ENCODE measurements at regions not wholly inside any gene's neighbourhood (a gene's known extent, or its start where the extent isn't known, plus 50 kb on each side); places are given as distances from the start of the nearest gene placed in this dataset.

DNA sequence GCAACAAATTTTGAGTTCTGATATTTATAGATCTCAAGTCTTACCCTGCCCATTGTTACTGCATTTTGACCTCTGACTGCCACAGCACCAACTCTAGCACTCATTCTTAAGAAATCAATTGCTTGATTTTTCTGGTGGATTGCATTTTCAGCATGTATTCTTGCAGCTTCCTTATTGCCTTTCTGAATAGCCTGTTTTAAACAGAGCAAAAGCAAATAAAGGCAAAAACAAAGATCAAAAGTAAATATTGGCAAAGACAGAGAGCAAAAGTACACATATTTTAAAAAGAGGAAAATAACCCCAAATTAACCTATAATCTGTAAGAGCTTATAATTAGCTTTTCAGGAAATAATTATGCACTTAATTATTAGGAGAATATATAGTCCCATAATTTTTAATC is 129.4 kb upstream of the TENT5D start:
- no peak for DNase-seq
- in situ Hi-C loops (cut with MboI; ENCODE audit: low pct_unique_long_range_greater_than_20kb, low sequenced_read_pairs), result no loop called here

DNA sequence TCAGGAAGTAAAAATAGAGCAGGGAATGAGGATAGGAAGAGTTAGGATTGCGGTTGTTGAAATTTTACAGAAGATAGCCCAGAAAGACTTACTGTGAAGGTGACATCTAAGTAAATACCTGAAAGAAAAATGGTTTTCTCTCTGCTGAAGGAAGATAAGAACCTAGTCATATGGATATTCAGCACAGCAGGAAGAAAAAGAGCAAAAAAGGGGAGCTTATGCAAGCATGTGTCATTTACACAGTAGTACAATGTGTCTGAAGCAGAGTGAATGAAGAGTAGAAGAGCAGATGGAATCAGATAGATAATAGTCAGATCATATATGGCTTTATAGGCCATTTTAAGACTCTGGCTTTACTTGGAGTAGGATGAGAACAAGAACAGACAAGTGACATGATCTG is 126.9 kb upstream of the TENT5D start:
- in situ Hi-C loops (cut with MboI; ENCODE audit: low pct_unique_long_range_greater_than_20kb, low sequenced_read_pairs), result no loop called here
- DNase-seq, result no peak

DNA sequence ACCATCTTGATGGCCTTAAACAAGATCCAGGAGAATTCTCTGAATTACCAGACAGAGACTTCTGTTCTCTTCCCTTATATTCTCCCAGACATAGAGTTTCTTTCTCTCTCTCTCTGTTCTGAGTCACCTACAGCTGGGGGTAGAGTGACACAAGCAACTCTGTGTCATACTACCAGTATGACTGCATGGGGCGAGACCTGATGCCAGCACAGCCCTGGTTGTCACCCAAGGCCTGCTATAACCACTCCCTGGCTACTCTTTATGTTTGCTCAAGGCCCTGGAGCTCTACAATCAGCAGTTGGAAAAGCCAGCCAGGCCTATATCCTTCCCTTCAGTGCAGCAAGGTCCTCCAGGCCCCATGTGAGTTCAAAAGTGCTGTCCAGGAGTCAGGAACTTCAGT is 114.2 kb upstream of the TENT5D start:
- in situ Hi-C loops (cut with MboI; ENCODE audit: low pct_unique_long_range_greater_than_20kb, low sequenced_read_pairs), result no loop called here

DNA sequence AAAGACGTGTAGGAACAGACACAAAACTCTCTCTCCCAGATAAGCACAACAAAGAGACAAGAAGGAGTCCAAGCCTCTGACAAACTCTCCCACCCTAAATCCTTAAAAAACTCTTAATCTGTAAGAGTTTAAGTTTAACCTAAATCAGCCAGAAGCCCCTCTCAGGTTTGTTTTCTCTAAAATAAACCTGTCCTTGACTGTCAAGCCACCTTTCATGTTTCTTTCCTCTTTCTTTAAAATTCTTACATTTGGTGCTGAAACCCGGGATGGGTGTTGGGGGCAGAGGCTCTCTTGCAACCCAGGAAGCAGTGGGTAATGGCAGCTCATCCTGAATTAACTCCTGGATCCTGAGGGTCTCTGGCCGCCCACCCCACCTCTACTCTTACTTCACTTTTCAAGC is 107.8 kb upstream of the TENT5D start:
- in situ Hi-C loops (cut with MboI; ENCODE audit: low pct_unique_long_range_greater_than_20kb, low sequenced_read_pairs), result no loop called here
- no peak for DNase-seq

More for the DNA sequence above, 114.2 kb upstream of the TENT5D start:
- no peak for DNase-seq

DNA sequence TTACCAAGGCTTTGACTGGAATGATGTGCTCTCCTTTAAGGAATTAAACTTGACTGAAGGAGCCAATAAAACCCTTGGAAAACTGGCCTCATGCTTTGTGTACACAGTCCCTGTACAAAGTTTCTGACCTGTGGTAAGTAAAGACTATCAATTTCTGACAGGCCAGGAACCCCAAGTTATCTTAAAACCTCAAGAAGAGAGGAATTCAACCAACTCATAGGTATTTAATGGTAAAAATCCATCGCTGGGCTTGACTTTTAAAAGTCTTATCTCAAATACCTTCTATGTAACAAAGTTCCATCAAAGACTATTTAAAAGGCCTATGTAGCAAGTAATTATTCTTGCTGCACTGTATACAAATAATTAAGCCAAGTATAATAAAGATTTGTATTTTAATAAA is 103.7 kb upstream of the TENT5D start:
- in situ Hi-C loops (cut with MboI; ENCODE audit: low pct_unique_long_range_greater_than_20kb, low sequenced_read_pairs), result no loop called here
- no peak for DNase-seq

DNA sequence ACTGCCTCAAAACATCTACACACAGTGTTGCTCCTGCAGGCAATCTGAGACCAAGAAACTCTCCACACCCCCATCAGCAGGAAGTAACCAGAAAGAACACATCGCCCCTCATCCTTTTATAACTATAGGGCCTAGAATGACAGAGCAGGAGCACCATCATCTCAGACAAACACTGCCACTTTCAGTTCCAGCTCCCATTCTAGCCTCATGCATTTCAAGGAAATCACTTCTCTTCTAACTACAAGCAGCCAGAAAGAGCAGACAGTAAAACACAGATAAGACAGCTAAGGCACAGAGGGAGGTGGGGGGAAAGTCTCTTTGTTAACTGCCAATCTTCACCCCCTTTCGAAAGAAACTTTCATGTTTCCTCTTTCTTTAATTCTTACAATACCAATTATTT is 102.6 kb upstream of the TENT5D start:
- DNase-seq, result no peak
- in situ Hi-C loops (cut with MboI; ENCODE audit: low pct_unique_long_range_greater_than_20kb, low sequenced_read_pairs), result no loop called here

DNA sequence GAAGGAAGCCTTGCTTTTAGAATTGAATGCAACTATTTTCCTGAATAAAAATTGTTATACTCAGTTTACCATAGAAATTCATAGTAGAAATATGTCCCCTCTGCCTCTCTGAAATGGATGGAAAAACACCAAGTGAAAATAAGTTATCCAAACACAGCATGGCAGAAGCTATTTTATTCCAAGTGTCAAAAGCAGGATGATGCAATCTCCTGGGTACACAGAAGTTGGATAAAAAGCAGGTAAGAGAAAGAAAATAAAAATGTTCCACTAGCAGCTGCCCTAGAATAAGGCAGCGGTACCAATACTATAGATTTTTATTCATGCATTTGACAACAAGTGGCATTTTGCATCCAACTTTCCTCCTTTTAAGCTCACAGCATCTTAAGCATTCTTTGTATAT is 89.0 kb upstream of the TENT5D start:
- DNase-seq, result no peak
- in situ Hi-C loops (cut with MboI; ENCODE audit: low pct_unique_long_range_greater_than_20kb, low sequenced_read_pairs), result no loop called here

DNA sequence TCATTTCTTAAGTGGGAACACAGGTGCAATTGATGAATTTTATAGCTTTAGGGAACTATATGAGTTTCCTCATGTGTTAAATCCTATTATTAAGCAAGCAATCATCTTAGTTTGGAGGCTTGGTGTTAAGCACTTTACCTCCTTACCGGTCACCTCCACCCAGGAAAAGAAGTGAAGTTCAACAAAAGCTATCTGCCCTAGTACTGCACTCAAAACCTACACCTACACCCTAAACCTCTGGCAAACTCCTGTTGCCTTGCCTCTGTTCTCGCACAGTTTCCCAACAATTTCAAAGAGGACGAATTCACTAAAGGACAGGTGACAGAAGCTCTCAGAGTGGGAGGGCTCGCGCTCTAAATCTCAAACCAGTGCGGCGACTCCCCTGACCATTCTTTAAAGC is 85.7 kb upstream of the TENT5D start:
- in situ Hi-C loops (cut with MboI; ENCODE audit: low pct_unique_long_range_greater_than_20kb, low sequenced_read_pairs), result no loop called here
- DNase-seq, result no peak

DNA sequence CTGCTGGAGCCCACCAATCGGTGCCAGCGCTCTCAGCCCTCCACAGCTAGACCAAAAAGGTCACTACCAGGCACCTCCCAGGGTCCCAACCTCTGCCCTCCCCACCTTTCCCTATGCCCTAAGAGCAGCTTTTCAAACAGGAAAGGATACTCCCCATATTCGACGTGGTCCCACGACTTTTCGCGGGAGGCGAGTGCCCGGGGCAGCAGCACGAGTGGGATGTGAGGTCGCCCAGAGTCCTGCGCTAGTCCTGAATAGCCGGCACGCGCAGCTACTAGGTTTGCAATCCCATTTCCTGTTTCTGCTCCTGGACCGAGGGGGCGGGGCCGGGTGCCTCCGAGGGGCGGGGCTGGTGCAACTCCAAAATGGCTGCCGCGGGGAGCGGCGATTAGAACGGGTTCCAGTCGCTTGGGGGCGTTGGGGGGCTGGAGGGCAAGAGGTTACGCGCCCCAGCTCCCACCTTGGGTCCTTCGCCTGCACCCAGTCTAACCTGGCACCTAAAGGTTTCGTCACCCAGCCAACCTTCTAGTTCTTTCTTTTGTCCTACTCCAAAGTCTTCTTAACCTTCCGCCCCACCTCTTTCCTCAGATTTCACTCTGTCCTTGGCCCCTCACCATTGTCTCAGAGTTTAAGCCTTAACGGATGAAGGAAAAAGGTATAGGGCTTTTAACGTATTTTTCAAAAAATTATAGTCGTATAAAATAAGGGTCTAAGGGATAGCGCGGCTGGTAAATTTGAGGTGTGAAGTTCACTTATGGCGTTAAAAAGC is 85.0 kb upstream of the TENT5D start:
- peak; percentile 28 for DNase-seq
- in situ Hi-C loops (cut with MboI; ENCODE audit: low pct_unique_long_range_greater_than_20kb, low sequenced_read_pairs), result no loop called here

DNA sequence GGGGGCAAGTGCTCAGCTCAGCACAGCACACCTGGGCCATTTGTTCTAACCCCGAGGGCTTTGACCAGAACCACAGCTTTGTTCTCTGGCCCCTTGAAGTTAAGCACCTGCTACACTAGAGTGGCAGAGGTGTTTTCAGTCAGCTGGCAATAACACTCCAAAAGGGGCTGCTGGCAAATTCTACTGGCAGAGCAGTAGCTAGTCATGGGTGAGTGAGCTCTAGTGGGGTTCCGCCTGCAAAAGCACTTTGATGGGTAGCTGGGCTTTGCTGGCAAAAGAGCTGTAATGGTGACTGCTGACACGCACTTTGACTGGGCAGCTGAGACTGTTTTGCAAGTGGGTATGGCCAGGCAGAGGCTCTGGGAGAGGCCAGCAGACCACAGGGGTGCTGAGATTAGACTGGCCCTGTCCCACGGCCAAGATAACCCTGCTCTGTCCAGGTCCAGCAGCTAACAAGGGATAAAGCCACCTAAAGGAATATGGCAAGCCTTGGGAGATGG is 65.2 kb upstream of the TENT5D start:
- in situ Hi-C loops (cut with MboI; ENCODE audit: low pct_unique_long_range_greater_than_20kb, low sequenced_read_pairs), result no loop called here
- DNase-seq, result no peak

All from KBM-7 (cell line).